C4-2B (cell line): ENCODE measurements at regions not wholly inside any gene's neighbourhood (a gene's known extent, or its start where the extent isn't known, plus 50 kb on each side); places are given as distances from the start of the nearest gene placed in this dataset.

ENCODE experiments used
- CTCF ChIP-seq: fragments of 450-650 bp; conservative IDR thresholded peaks from 2 replicates; pipeline ENCODE4 v1.5.1; 2017; ENCODE audit warnings: mild to moderate bottlenecking
- ZFX ChIP-seq: fragments of 450-650 bp; IDR thresholded peaks from 2 replicates; pipeline ENCODE4 v1.6.1; 2017

GRCh38 chr6:155995281-155995680 lies 539.6 kb upstream of the NOX3 start:
- TF ChIP-seq CTCF = no peak
- TF ChIP-seq ZFX = no peak
